ENCODE measurements at regions not wholly inside any gene's neighbourhood (a gene's known extent, or its start where the extent isn't known, plus 50 kb on each side); places are given as distances from the start of the nearest gene placed in this dataset.

DNA sequence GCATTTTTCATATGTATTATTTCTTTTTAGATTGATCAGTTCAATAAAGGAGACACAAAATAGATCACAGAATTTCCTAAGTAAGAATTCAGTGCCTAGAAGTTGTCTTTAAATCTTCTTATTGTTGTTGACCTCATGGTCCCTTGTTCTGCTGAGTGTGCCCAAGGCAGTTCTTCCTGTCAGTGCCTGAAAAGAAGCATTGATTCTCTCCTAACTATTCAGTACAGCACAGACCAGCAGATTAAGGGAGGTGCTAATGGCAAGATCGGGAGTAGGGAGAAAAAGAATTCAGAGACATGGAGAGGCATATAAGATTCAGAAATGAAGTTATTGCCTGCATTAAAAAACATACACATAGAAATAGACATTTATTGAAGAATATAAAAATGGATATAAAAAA is 180.5 kb upstream of the PCDH9 start:
- TF ChIP-seq ZFP30 (CRISPR knock-in tag; IDR thresholded peaks at IDR 0.05) (no peak), OSR1 (CRISPR knock-in tag; IDR thresholded peaks at IDR 0.05) (no peak)
- TF ChIP-seq, protein P1, sequence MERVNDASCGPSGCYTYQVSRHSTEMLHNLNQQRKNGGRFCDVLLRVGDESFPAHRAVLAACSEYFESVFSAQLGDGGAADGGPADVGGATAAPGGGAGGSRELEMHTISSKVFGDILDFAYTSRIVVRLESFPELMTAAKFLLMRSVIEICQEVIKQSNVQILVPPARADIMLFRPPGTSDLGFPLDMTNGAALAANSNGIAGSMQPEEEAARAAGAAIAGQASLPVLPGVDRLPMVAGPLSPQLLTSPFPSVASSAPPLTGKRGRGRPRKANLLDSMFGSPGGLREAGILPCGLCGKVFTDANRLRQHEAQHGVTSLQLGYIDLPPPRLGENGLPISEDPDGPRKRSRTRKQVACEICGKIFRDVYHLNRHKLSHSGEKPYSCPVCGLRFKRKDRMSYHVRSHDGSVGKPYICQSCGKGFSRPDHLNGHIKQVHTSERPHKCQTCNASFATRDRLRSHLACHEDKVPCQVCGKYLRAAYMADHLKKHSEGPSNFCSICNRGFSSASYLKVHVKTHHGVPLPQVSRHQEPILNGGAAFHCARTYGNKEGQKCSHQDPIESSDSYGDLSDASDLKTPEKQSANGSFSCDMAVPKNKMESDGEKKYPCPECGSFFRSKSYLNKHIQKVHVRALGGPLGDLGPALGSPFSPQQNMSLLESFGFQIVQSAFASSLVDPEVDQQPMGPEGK (CRISPR knock-in tag; IDR thresholded peaks at IDR 0.05; ENCODE audit: borderline replicate concordance): no peak
